Right lobe of liver (tissue), 4 donors: ENCODE measurements at regions not wholly inside any gene's neighbourhood (a gene's known extent, or its start where the extent isn't known, plus 50 kb on each side); places are given as distances from the start of the nearest gene placed in this dataset.

Experiments
- POLR2A ChIP-seq: fragments of 450-650 bp; IDR thresholded peaks from one replicate; pipeline ENCODE4 v1.6.1; 2017; ENCODE audit warnings: antibody characterized with exemption, mild to moderate bottlenecking
- TF ChIP-seq, protein P1 (sequence below), 4 donors: fragments of 200-600 bp in 3 of 4; fragments of 450-650 bp in 1 of 4; IDR thresholded peaks; one replicate each; pipeline versions ENCODE4 v1.5.1 to v1.8.0; 2016 to 2022; ENCODE audit warnings: antibody characterized with exemption in 4 of 4, mild to moderate bottlenecking in 2 of 4
- donor health status: DM: no; HTN: no; CAD: no.
- donor health status: DM: no; HTN: no; CAD: no.
- donor health status: DM: no; HTN: yes; CAD: no.

DNA sequence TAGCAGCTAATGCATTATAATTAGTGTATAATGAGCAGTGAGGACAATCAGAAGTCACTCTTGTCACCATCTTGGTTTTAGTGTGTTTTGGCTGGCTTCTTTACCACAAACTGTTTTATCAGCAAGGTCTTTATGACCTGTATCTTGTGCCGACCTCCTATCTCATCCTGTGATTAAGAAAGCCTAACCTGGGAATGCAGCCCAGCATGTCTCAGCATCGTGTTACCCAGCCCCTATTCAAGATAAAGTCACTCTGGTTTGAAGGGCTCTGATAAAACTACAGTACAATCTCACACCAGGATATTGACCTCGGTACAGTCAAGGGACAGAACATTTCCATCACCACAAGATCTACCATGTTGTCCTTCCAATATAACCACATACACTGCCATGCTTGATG lies 604.7 kb upstream of the AMELY start:
- TF ChIP-seq, protein P1, sequence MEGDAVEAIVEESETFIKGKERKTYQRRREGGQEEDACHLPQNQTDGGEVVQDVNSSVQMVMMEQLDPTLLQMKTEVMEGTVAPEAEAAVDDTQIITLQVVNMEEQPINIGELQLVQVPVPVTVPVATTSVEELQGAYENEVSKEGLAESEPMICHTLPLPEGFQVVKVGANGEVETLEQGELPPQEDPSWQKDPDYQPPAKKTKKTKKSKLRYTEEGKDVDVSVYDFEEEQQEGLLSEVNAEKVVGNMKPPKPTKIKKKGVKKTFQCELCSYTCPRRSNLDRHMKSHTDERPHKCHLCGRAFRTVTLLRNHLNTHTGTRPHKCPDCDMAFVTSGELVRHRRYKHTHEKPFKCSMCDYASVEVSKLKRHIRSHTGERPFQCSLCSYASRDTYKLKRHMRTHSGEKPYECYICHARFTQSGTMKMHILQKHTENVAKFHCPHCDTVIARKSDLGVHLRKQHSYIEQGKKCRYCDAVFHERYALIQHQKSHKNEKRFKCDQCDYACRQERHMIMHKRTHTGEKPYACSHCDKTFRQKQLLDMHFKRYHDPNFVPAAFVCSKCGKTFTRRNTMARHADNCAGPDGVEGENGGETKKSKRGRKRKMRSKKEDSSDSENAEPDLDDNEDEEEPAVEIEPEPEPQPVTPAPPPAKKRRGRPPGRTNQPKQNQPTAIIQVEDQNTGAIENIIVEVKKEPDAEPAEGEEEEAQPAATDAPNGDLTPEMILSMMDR (IDR thresholded peaks at IDR 0.05): no peak
- TF ChIP-seq POLR2A: no peak
